ENCODE measurements at regions not wholly inside any gene's neighbourhood (a gene's known extent, or its start where the extent isn't known, plus 50 kb on each side); places are given as distances from the start of the nearest gene placed in this dataset.

DNA sequence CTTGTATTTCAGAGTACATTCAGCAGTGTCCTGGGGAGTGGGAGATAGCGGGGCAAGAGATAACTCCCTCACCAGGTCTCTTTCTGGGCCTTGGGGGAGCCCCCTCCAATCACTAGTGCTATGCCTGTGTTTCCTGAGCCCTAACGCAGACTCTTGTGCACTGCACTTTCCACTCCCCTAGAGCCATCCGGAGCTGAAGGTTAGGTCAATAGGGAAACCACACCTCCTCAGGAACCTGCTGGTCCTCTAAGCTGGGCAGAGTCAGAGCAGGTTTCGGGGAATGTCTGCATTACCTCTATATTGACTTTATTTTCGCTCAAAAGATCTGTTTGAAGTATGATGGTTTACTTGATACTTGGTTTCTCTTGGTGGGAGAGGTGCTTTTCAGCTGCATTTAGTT, 617.0 kb upstream of the ROBO1 start:
- Mint-ChIP-seq H3K36me3 (ENCODE audit: low read depth) (no peaks in the 10 kb centered on the region), H3K4me1 (no peaks in the 10 kb centered on the region), H3K9me3 (peaks cover 4% of the 10 kb centered on the region), H3K4me3 (no peak overlapping the region), H3K27me3 (ENCODE audit: low read depth) (no peaks in the 10 kb centered on the region), H3K27ac (no peak overlapping the region)
- TF ChIP-seq CTCF (IDR thresholded peaks at IDR 0.05; ENCODE audit: unreplicated experiment in 3 of 3): no peak

DNA sequence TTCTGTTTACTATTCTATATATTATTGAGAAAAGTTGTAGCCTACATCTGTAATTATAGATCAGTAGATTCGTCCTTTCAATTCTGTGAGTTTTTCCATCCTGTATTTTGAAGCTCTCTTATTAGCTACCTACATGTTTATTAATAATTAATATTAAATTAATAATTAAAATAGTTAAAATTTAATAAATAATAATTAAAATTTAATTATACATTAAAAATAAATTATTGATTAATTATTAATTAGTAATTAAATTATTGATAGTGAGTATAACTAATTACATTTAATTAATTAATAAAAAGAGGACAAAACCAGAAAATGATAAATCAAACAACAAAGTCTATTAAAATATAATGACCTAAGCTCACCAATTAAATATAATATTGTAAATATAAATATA, 606.6 kb upstream of the ROBO1 start:
- TF ChIP-seq CTCF (IDR thresholded peaks at IDR 0.05; ENCODE audit: unreplicated experiment in 3 of 3): no peak
- no peak overlapping the region for H3K4me3 Mint-ChIP-seq
- H3K9me3 Mint-ChIP-seq: no peaks in the 10 kb centered on the region

DNA sequence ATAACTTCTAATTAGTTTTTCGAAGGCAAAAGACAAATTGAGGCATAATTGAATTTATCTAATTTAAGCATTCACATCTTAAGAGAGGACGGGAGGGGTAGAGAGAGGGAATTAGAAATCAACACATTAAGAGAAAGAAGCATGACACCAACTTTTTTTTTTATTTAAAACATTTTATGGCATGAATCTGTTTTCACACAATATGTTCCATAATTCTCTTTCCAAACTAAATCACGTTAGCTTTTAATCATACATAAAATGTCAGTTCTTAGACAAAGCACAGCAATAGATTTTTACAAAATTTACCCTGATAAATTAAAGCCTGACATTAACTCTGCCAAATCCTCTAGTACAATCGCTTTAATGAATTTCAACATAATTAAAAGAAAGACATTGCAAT, 600.8 kb upstream of the ROBO1 start:
- TF ChIP-seq CTCF (IDR thresholded peaks at IDR 0.05; ENCODE audit: unreplicated experiment in 3 of 3): no peak
- no peaks in the 10 kb centered on the region for H3K27me3 Mint-ChIP-seq (ENCODE audit: low read depth)
- no peaks in the 10 kb centered on the region for H3K36me3 Mint-ChIP-seq (ENCODE audit: low read depth)
- no peak overlapping the region for H3K27ac Mint-ChIP-seq
- no peak overlapping the region for H3K4me3 Mint-ChIP-seq
- no peaks in the 10 kb centered on the region for H3K9me3 Mint-ChIP-seq
- H3K4me1 Mint-ChIP-seq: no peaks in the 10 kb centered on the region

More for the DNA sequence above, 606.6 kb upstream of the ROBO1 start:
- H3K27ac Mint-ChIP-seq: no peak overlapping the region
- H3K27me3 Mint-ChIP-seq (ENCODE audit: low read depth): no peaks in the 10 kb centered on the region
- H3K36me3 Mint-ChIP-seq (ENCODE audit: low read depth): no peaks in the 10 kb centered on the region
- no peaks in the 10 kb centered on the region for H3K4me1 Mint-ChIP-seq

- no peak for TF ChIP-seq CTCF (IDR thresholded peaks at IDR 0.05; ENCODE audit: unreplicated experiment in 3 of 3)
- Mint-ChIP-seq H3K9me3 (no peaks in the 10 kb centered on the region), H3K36me3 (ENCODE audit: low read depth) (no peaks in the 10 kb centered on the region), H3K4me3 (no peak overlapping the region), H3K27ac (no peak overlapping the region), H3K4me1 (no peaks in the 10 kb centered on the region), H3K27me3 (ENCODE audit: low read depth) (no peaks in the 10 kb centered on the region)
Measured at GRCh38 chr3:80366808-80367548, 599.2 kb upstream of the ROBO1 start.

DNA sequence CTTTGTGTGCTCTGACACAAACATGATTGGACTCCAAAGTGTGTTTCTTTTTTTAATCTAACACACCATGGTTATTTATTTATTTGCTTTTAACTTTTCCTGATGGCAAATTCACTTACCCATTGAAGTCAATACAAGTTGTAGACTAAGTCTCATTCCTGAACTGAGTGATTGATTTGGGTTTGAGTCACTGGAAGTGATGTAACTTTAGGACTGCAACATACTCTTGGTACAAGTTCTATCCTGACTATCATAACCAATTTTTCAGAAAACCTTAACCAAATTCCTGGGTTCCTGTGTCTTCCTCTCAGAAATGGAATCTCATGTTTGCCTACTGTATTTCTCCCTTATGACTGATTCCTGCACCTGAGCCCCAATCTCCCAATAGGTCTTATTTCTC, 590.0 kb upstream of the ROBO1 start:
- H3K27me3 Mint-ChIP-seq (ENCODE audit: low read depth): no peaks in the 10 kb centered on the region
- no peaks in the 10 kb centered on the region for H3K9me3 Mint-ChIP-seq
- H3K27ac Mint-ChIP-seq: no peak overlapping the region
- no peak overlapping the region for H3K4me3 Mint-ChIP-seq
- no peaks in the 10 kb centered on the region for H3K36me3 Mint-ChIP-seq (ENCODE audit: low read depth)
- no peaks in the 10 kb centered on the region for H3K4me1 Mint-ChIP-seq
- no peak for TF ChIP-seq CTCF (IDR thresholded peaks at IDR 0.05; ENCODE audit: unreplicated experiment in 3 of 3)

GRCh38 chr3:80355144-80355543, 587.3 kb upstream of the ROBO1 start:
- TF ChIP-seq CTCF (IDR thresholded peaks at IDR 0.05; ENCODE audit: unreplicated experiment in 3 of 3): no peak
- no peak overlapping the region for H3K4me3 Mint-ChIP-seq
- H3K4me1 Mint-ChIP-seq: no peaks in the 10 kb centered on the region
- H3K27ac Mint-ChIP-seq: no peak overlapping the region
- H3K9me3 Mint-ChIP-seq: no peaks in the 10 kb centered on the region
- H3K36me3 Mint-ChIP-seq (ENCODE audit: low read depth): no peaks in the 10 kb centered on the region
- no peaks in the 10 kb centered on the region for H3K27me3 Mint-ChIP-seq (ENCODE audit: low read depth)

Measured in nephron (organoid).